Fibroblast of lung (primary cell): ENCODE measurements at regions not wholly inside any gene's neighbourhood (a gene's known extent, or its start where the extent isn't known, plus 50 kb on each side); places are given as distances from the start of the nearest gene placed in this dataset.

Experiments
- DNase-seq, 2 donors: peaks; one replicate each; pipeline versions ENCODE4 v3.0.0 to v3.0.0-alpha.2; 2010; ENCODE audit warnings: low read depth in 2 of 2
- H2AFZ ChIP-seq: 2 replicates; pipeline ENCODE4 v1.5.1; 2012; ENCODE audit warnings: low read length, control low read depth, inconsistent platforms
- H3K27ac ChIP-seq: 2 replicates; pipeline ENCODE4 v1.5.1; 2011; ENCODE audit warnings: low read length, control low read depth; ENCODE audit not compliant: insufficient read depth
- H3K27me3 ChIP-seq: 2 replicates; pipeline ENCODE4 v1.5.1; 2011; ENCODE audit warnings: mild to moderate bottlenecking, low read length; ENCODE audit not compliant: control insufficient read depth, insufficient read depth
- H3K36me3 ChIP-seq: 2 replicates; pipeline ENCODE4 v1.5.1; 2011; ENCODE audit warnings: low read length; ENCODE audit not compliant: control insufficient read depth, insufficient read depth
- H3K4me1 ChIP-seq: 2 replicates; pipeline ENCODE4 v1.5.1; 2011; ENCODE audit warnings: low read length; ENCODE audit not compliant: control insufficient read depth, insufficient read depth; ENCODE audit errors: extremely low read depth
- H3K4me2 ChIP-seq: 2 replicates; pipeline ENCODE4 v1.5.1; 2011; ENCODE audit warnings: low read length, control low read depth; ENCODE audit not compliant: insufficient read depth; ENCODE audit errors: extremely low read depth
- H3K4me3 ChIP-seq, 4 experiments: fragments of 200-600 bp in 1 of 4; sonication (generic) in 1 of 4; replicated peaks in 1 of 4; 2 replicates each; pipeline ENCODE4 v1.5.1; 2011 to 2016; ENCODE audit warnings: low read length in 4 of 4, low read depth in 3 of 4, mild to moderate bottlenecking in 3 of 4, control low read depth in 2 of 4, inconsistent platforms in 1 of 4, mixed read lengths in 1 of 4; ENCODE audit not compliant: insufficient read depth in 1 of 4; ENCODE audit errors: control extremely low read depth in 1 of 4
- H3K79me2 ChIP-seq: 2 replicates; pipeline ENCODE4 v1.5.1; 2012; ENCODE audit warnings: mild to moderate bottlenecking, low read length, inconsistent platforms; ENCODE audit not compliant: control insufficient read depth, insufficient read depth
- H3K9ac ChIP-seq: 2 replicates; pipeline ENCODE4 v1.5.1; 2011; ENCODE audit warnings: mild to moderate bottlenecking, low read length, control low read depth; ENCODE audit not compliant: insufficient read depth
- H3K9me3 ChIP-seq: 2 replicates; pipeline ENCODE4 v1.5.1; 2012; ENCODE audit warnings: low read depth, low read length; ENCODE audit not compliant: control insufficient read depth, insufficient read depth
- H4K20me1 ChIP-seq: 2 replicates; pipeline ENCODE4 v1.5.1; 2011; ENCODE audit warnings: low read length; ENCODE audit not compliant: control insufficient read depth, insufficient read depth; ENCODE audit errors: extremely low read depth
- EZH2 ChIP-seq: IDR thresholded peaks from 2 replicates; pipeline ENCODE4 v1.5.1; 2012; ENCODE audit warnings: low read length, control low read depth, mild to moderate bottlenecking; ENCODE audit errors: missing control alignments
- TF ChIP-seq, protein P1 (sequence below), 2 donors: IDR thresholded peaks in 1 of 2; conservative IDR thresholded peaks in 1 of 2; 1 replicate in 1 of 2; 2 replicates in 1 of 2; pipeline ENCODE4 v1.5.1; 2011 to 2012; ENCODE audit warnings: low read length in 2 of 2, control low read depth in 1 of 2, inconsistent platforms in 1 of 2, low read depth in 1 of 2, mild to moderate bottlenecking in 1 of 2

DNA sequence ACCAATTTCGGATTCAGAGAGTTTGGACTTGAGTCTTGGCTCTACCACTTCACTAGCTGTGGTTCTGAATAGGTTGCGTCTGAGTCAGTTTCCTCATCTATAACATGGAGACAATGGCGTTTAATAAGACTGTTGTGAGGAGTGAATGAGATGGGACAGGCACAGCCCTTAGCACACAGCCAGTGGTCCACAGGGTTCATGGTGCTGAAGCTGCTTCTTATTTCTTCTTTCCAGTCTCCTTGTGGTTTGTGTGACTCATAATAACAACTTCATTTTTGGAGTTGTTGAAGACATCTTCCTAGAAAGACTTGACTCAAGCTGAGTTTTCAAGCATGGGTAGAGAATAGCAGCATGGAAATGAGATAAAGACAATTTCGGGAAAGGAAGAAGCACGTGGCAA lies 172.6 kb upstream of the PPP2R2B start:
- Histone ChIP-seq H4K20me1 (no peaks in the 10 kb centered on the region), H2AFZ (no peak overlapping the region), H3K9ac (no peak overlapping the region), H3K4me1 (no peaks in the 10 kb centered on the region), H3K79me2 (no peaks in the 10 kb centered on the region), H3K27me3 (no peaks in the 10 kb centered on the region), H3K9me3 (no peaks in the 10 kb centered on the region), H3K4me2 (no peak overlapping the region), H3K27ac (no peak overlapping the region), H3K4me3 (no peak overlapping the region), H3K36me3 (no peaks in the 10 kb centered on the region)
- DNase-seq, result peak in 1 of 2 donors; percentile 80
- no peak for TF ChIP-seq EZH2

DNA sequence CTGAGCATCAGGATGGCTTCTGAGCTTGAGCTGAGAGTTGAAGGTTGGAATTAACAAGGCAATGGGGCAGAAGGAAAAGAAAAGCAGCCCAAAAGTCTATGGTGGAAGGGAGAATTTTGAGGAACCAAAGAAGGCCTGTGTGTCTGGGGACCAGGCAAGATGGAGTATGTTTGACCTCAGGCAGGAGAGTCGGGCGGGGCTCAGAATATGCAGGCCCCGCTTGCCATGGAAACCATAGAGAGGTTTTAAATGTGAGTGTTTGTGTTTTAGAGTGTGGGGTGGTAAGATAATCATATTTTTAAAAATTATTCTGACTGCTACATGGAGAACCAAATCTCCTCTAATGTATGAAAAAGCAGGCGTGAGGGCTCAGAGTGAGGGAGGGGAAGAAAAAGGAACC lies 174.0 kb upstream of the PPP2R2B start:
- H3K4me1 ChIP-seq, result no peaks in the 10 kb centered on the region
- H4K20me1 ChIP-seq, result no peaks in the 10 kb centered on the region
- H3K4me2 ChIP-seq, result no peak overlapping the region
- H3K27me3 ChIP-seq, result no peaks in the 10 kb centered on the region
- H3K27ac ChIP-seq, result no peak overlapping the region
- H3K36me3 ChIP-seq, result no peaks in the 10 kb centered on the region
- H3K4me3 ChIP-seq, result no peak overlapping the region
- no peaks in the 10 kb centered on the region for H3K79me2 ChIP-seq
- no peaks in the 10 kb centered on the region for H3K9me3 ChIP-seq
- H2AFZ ChIP-seq, result no peak overlapping the region
- H3K9ac ChIP-seq, result no peak overlapping the region
- TF ChIP-seq, protein P1, sequence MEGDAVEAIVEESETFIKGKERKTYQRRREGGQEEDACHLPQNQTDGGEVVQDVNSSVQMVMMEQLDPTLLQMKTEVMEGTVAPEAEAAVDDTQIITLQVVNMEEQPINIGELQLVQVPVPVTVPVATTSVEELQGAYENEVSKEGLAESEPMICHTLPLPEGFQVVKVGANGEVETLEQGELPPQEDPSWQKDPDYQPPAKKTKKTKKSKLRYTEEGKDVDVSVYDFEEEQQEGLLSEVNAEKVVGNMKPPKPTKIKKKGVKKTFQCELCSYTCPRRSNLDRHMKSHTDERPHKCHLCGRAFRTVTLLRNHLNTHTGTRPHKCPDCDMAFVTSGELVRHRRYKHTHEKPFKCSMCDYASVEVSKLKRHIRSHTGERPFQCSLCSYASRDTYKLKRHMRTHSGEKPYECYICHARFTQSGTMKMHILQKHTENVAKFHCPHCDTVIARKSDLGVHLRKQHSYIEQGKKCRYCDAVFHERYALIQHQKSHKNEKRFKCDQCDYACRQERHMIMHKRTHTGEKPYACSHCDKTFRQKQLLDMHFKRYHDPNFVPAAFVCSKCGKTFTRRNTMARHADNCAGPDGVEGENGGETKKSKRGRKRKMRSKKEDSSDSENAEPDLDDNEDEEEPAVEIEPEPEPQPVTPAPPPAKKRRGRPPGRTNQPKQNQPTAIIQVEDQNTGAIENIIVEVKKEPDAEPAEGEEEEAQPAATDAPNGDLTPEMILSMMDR (conservative IDR thresholded peaks at IDR 0.05 in 1 of 2, IDR thresholded peaks at IDR 0.05 in 1 of 2; ENCODE audit: low read depth in 1 of 2, low read length in 2 of 2), result no peak
- TF ChIP-seq EZH2, result no peak
- no peak for DNase-seq

DNA sequence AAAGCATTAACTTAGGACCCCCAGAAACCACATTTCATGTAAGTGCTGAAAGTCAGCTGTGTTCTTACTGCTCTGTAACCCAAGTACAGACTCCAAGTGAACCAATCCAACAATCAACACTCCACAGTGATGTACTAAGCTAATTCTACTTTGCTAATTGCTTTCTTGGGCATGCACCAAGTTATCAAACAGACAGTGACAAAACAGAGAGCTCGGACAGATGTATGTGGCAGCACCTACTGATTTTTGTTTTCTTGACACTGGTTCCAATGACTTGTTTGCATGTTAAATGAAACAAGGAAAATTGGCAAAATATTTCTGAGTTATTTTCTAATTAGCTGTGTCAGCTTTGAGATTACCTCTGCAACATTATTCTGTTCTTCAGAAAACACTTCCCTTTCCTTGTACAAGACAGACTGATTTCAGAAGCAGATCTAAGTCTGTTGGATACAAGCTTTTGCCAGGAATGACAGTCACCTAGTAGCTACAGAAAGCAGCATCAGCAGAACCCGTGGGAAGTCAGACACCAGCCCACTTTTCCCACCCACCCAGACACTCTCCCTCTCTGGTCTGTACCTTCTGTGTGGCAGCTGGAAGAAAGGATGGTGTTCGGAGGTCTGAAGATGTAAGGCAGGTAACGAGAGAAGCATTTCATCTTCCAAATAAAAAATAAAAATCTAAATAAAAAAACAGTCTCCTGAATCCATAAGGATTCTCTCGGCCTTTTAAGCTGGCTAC lies 176.7 kb upstream of the PPP2R2B start:
- Histone ChIP-seq H3K4me1 (no peaks in the 10 kb centered on the region), H3K27ac (no peak overlapping the region), H3K9ac (no peak overlapping the region), H3K4me2 (no peak overlapping the region), H3K36me3 (no peaks in the 10 kb centered on the region), H4K20me1 (no peaks in the 10 kb centered on the region), H3K4me3 (no peak overlapping the region), H3K27me3 (no peaks in the 10 kb centered on the region), H3K9me3 (no peaks in the 10 kb centered on the region), H2AFZ (no peak overlapping the region), H3K79me2 (no peaks in the 10 kb centered on the region)
- no peak for DNase-seq
- TF ChIP-seq EZH2, result no peak
- TF ChIP-seq, protein P1 (conservative IDR thresholded peaks at IDR 0.05 in 1 of 2, IDR thresholded peaks at IDR 0.05 in 1 of 2; ENCODE audit: low read depth in 1 of 2, low read length in 2 of 2), result no peak
